Esophagus mucosa (tissue), 1 donor: ENCODE measurements at regions not wholly inside any gene's neighbourhood (a gene's known extent, or its start where the extent isn't known, plus 50 kb on each side); places are given as distances from the start of the nearest gene placed in this dataset.
"Not testable (repeated sequence)": the region's sequence is repeated elsewhere in the genome, so short reads cannot be mapped to it uniquely, and the experiment has no call there.

Source experiments
- ATAC-seq: fragments of 200-7000 bp; cut with Tn5 transposase; one replicate; pipeline ENCODE4 v1.9.1; 2020
- donor health status: DM: yes; HTN: yes; CAD: no.

DNA sequence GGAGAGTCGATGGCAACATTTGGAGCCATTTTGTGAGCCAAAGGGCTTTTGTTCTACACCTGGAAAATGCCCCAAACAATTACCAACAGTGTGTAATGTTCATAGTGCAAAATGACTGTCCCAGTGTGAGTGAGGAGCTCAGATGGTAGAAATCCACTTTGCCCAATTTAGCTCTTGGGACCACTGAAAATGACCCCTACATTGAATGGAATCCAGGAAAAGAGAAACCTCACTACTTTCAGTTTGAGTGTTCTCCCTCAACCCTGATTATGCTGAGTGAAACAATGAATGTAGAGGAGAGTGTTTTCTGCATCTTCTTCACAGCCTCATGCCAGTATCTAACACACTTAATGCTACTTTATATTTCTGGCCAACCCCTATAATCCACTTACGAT lies 84.9 kb upstream of the NRN1 start:
- ATAC-seq: no peak

DNA sequence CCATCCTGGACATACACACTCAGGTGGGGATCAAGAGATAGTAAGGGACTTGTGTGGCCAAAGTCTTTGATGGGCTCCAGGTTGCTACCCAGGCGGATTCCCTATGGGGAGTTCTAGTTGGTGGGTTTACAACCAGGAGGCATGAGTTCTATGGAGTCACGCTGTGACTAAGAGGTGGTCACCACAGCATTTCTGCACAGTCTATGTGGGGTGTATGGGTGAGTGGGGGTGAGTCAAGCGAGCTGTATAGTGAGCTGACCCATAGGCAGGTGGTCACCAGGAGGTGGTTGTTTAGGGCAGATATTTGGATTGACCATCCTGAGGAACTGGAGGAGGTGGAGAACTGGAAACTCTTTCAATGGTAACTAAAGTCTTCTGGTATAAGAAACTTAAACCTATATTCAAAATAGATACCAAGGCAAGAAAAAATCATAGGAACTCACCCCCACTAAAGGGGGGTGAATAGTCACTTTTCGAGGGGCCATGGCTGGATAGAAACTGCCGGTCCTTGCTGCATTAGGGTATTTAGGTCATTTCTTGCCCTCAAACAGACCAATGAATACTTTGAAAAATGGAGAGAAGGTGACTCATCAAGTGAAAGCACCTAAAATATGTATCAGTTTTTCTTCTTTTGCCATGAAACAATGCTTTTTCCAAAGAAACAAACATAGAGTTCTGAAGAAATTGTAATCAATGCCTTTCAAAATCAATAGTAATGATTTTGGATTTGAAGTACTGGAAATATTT lies 84.3 kb upstream of the NRN1 start:
- ATAC-seq: no peak

DNA sequence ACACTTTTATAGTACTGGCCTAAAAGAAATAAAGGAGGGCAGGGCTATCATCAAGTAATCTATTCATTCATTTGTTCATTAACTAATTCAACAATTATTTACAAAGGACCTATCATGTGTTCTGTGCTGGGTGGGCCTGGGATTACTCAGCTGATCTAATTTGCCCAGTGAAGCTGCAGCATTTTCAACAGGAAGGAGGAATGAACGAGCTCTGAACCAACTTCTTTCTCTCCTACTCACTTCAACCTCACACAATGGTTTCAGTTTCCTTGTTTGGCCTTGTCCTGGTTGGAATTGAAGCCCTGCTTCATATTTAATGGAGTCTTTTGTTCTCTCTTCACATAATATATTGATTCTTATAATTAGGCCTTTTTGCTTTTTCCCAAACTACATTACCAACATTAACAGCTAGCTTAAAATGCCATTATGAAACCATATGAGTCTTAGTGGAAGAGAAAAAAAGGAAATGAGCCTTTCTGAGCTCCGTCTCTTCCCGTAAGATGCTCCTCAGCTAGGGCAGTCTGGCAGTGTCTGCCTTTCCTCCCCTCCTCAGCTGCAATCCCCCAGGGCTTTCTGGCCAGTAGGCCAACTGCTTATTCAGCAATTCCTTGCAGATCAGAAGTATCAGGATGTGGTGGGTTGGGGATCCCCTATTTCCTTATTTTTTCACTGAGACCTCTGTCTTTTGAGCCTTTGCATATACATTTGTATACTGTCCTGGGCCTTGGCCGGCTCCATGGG lies 79.4 kb upstream of the NRN1 start:
- no peak for ATAC-seq

DNA sequence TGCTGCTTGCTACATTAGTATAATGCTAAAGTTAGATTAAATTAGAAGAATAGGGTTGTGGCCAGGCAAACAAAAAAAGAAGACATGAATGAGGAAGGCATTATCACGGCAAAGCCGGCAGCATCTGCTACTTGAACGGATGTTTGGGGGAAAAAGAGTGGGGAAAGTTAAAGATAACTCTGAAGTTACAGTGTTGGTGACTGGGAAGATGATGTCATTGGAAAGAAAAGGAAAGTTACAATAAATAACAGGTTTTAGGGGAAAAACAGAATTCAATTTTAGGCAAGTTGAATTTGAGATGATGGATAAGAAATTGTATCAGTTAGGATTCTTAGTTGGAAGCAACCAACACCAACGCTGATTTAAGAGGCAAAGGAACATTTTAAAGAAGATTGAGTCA lies 74.2 kb upstream of the NRN1 start:
- no peak for ATAC-seq

DNA sequence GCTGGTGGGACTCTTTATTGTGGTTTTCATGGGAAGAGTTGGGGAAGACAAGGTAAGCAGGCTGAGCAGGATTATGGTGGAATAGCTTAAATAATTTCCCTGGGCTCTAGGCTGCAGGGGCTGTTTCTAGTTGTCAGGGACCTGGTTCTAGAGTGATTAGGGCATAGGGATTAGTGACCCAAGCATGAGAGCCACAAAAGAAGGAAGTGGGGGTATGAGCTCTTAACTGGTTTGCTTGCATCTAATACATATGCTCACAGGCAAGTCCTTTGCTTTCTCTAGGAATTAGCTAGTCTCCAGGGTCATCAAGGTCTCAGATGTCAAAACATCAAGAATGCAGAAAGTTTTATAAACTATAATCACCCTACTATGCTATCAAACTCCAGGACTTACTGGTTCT lies 67.5 kb upstream of the NRN1 start:
- ATAC-seq: no peak

DNA sequence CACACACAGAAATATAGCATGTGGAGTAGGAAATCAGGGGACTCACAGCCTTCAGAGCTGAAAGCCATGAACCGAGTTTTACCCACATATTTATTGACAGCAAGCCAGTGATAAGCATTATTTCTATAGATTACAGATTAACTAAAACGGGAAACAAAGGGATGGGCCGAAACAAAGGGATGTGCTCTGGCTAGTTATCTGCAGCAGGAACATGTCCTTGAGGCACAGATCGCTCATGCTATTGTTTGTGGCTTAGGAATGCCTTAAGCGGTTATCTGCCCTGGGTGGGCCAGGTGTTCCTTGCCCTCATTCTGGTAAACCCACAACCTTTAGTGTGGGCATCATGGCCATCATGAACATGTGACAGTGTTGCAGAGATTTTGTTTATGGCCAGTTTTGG lies 61.4 kb upstream of the NRN1 start:
- ATAC-seq: not testable (repeated sequence)

DNA sequence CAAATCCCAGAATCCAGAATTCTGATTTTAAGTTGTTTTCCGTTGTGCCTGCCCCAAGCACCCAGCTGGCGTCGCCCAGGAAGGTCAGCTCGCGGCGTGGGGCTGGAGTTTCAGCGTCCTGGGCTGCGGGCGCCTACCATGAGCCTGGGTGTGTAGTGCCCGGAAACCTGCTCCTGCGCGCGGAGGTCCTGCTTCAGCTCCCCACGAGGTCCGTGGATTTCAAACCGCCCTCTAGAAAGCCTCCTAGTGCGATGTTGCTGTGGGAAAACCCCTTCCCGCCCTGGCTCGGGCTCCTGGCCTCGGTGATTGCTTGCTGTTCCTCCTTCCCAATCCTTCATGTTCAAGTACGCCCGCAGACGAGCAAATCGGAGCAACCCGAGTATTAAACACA lies 51.3 kb upstream of the NRN1 start:
- ATAC-seq: no peak

DNA sequence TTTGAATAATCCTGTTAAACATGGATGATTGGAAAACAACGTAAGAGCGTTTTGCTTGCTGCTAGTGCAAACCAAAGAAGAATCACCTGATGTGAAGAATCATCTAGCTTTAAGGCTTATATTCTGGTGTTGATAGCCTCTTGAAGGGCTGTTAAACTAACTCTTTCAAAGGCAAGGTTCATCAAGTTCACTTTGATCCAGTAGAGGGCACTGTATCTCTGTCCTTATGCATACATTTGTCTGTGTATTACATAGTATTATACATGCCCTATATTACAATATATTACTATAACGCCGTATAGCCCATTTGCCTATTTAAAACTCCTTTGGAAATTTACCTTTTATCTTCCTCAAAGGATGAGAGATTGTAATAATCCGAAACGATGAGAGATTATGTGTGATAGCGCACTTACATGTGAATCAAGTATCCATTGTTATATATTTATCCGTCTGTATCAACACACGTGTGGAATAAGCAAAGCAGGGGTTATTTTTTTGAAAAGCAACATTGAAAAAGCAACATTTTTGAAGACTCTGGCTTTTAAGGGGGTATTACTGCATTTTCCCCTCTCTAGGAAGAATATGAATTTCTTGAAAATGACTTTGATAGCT lies 50.8 kb upstream of the NRN1 start:
- ATAC-seq: peak; percentile 60
